ENCODE measurements at regions not wholly inside any gene's neighbourhood (a gene's known extent, or its start where the extent isn't known, plus 50 kb on each side); places are given as distances from the start of the nearest gene placed in this dataset.

DNA sequence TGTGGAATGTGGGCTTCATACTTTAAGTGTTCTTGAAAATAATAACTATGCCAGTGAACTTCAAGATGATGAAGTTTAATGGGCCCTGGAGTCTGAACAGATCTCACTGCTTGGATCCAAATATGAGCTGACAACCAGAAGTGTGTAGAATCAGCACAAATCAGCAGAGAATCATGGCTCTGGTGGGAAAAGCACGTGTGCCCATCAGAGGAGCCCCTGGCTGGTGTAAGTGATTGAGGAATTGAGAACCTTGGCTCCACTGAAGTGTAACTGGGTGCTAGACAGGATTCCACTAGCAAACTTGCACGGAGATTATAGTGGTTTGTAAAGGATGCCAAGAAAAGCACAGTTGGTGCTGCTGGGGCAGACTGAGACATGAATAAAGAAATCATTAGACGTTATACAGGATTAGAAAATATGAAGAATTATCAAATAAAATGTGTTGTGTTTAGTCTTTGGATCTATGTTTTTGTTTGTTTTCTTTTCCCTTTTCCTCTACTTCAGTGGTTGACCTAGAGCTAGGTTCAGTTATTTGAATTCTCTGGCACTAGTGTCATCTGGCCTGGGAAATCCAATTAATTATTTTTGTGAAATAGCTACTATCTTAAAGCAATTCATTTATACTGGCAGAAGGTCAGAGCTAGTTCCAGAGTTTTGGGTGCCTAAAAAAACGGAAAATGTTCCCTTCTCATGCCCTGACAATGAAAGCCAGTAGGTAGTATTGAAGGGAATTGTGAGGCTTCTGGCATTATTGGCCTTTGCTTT, 175.7 kb upstream of the MEOX2 start:
- Mint-ChIP-seq H3K4me1 (ENCODE audit: low read depth) (no peaks in the 10 kb centered on the region), H3K36me3 (ENCODE audit: low read depth) (no peaks in the 10 kb centered on the region), H3K4me3 (no peak overlapping the region), H3K27me3 (ENCODE audit: insufficient read depth) (no peaks in the 10 kb centered on the region), H3K9me3 (peaks cover 6% of the 10 kb centered on the region), H3K27ac (no peak overlapping the region)
- no peak for DNase-seq (ENCODE audit: low spot score)
- intact Hi-C loops (cut with micrococcal nuclease) = no loop called here

DNA sequence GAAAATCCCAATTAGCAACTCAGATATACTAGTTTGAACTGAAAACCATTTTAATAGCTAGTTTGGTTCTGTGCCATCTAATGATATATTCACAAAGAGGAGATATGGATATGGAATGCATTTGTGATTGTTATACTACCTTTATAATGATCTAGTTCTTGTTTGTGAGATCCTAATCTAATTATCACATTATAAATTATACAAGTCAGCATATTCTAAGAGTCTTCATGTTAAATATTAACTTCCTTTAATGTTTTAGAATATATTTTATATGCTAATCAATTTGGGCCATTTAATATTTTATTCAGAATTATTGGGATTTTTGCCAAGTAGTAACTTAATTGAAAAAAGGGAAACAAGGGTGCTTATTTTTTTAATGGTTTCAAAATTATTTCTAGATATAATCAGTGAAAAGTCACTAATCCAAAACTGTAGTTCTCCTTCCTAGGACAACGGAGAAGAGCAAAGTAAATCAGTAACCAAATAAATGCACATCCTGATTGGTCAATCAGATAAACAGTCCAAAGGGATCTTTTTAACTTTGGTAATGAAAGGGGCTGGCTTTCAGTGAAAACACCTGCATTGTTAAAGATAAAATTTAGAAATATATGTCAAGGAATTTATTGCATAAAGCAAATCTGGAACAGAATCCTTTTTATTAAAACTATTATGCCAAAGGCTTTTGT, 173.9 kb upstream of the MEOX2 start:
- intact Hi-C loops (cut with micrococcal nuclease) = no loop called here
- no peak for DNase-seq (ENCODE audit: low spot score)
- Mint-ChIP-seq H3K27ac (no peak overlapping the region), H3K4me3 (no peak overlapping the region), H3K4me1 (ENCODE audit: low read depth) (no peaks in the 10 kb centered on the region), H3K27me3 (ENCODE audit: insufficient read depth) (no peaks in the 10 kb centered on the region), H3K36me3 (ENCODE audit: low read depth) (no peaks in the 10 kb centered on the region), H3K9me3 (peaks cover 6% of the 10 kb centered on the region)

DNA sequence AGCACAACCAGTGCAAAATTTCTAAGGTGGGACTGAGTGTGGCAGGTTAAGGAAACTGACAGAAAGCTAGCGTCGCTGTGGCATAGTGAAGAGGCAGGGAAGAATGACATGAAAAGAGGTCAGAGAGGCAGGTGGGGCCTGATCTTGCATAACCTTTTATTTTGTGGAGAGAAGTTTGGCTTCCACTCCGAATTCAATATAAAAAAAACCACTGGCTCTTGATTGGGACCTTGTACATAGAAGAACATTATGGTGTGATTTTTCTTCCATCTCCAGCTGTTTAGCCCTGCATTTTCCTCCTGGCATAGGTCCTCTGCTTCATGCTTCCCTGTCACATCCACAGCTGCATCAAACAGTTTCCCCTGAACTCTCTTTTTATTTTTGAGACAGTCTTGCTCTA, 170.5 kb upstream of the MEOX2 start:
- Mint-ChIP-seq H3K9me3 (no peaks in the 10 kb centered on the region), H3K4me3 (no peak overlapping the region), H3K36me3 (ENCODE audit: low read depth) (no peaks in the 10 kb centered on the region), H3K27ac (no peak overlapping the region), H3K4me1 (ENCODE audit: low read depth) (no peaks in the 10 kb centered on the region), H3K27me3 (ENCODE audit: insufficient read depth) (no peaks in the 10 kb centered on the region)
- DNase-seq (ENCODE audit: low spot score) = no peak
- intact Hi-C loops (cut with micrococcal nuclease) = no loop called here

DNA sequence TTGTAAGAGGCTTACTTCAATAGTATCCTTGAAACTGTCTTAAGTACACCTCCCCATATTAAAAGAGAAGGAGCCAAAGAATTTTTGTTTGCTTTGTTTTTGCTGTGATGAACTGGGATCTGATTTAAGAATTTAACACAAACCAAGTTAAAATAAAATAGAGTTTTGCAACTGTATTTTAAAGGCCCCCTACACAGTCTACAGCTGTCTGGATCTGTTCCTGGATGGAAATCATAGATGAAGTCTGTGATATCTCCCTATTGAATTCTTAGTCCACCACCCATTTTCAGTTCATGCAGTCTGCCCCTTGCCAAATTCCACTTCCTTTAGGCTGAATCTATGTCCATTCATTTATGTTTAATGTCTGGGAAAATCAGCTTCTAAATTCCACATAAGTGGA, 169.8 kb upstream of the MEOX2 start:
- Mint-ChIP-seq H3K27me3 (ENCODE audit: insufficient read depth) (no peaks in the 10 kb centered on the region), H3K4me3 (no peak overlapping the region), H3K9me3 (no peaks in the 10 kb centered on the region), H3K27ac (no peak overlapping the region), H3K36me3 (ENCODE audit: low read depth) (no peaks in the 10 kb centered on the region), H3K4me1 (ENCODE audit: low read depth) (no peaks in the 10 kb centered on the region)
- no peak for DNase-seq (ENCODE audit: low spot score)
- intact Hi-C loops (cut with micrococcal nuclease) = no loop called here

DNA sequence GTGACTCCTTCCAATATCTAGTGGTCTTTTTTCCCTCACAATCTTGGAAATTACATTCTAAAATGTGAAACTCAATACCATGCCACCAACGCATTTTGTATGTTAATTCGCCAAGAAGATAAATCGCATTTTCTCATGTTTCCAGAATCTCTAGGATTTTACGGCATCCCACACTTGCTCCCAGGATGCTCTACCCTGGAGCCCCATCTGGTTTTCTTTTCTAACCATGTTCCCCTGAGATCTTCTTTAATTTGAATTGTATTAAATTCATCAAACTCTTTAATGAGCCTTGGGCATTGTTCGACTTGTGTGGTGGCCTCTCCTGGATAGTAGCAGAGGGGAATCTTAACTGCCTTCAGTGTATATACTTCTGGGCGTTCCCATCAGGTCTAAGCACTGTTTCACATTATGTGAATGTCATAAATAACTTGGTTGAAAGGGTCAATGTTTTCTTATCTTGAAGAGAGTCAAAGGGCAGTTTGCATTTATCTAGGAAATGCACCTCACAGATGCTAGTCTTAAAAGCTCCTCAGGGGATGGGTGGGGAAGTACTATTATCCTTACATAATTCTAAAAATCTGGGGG, 169.1 kb upstream of the MEOX2 start:
- Mint-ChIP-seq H3K27me3 (ENCODE audit: insufficient read depth) (no peaks in the 10 kb centered on the region), H3K27ac (no peak overlapping the region), H3K36me3 (ENCODE audit: low read depth) (no peaks in the 10 kb centered on the region), H3K4me3 (no peak overlapping the region), H3K4me1 (ENCODE audit: low read depth) (no peaks in the 10 kb centered on the region), H3K9me3 (no peaks in the 10 kb centered on the region)
- intact Hi-C loops (cut with micrococcal nuclease) = no loop called here
- DNase-seq (ENCODE audit: low spot score) = no peak

DNA sequence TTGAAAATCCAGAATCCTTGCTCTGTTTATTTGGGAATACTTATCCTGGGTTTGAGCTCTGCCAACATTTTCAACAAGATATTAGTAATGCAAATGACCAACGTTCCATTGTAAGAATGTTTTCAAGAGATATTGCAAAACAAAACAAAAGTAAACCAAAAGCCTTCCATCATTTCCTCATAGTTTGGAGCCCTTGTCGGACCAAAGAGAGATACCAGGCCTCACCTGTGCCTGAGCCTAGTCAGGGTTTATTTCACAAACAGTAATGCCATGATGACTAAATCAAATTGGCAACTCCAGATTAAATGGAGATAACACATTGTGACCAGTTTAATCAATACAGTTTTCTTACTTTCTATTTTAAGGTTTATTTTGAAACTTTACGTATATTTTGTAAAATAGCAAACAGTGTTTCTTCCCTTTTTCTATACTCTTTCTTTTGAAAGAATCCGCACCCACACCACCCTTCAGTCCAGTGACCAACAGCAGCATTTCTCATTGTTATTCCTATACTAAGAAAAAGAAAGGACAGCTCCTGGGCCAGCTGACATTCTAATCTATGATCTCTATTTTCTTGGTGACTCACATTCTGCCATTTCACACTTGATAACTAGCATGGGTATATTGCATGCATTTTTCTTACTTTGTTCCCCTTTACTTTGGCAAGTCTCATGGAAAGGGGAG, 168.5 kb upstream of the MEOX2 start:
- no peak for DNase-seq (ENCODE audit: low spot score)
- intact Hi-C loops (cut with micrococcal nuclease) = no loop called here
- H3K4me3 Mint-ChIP-seq = no peak overlapping the region
- H3K36me3 Mint-ChIP-seq (ENCODE audit: low read depth) = no peaks in the 10 kb centered on the region
- no peaks in the 10 kb centered on the region for H3K9me3 Mint-ChIP-seq
- H3K27ac Mint-ChIP-seq = no peak overlapping the region
- H3K4me1 Mint-ChIP-seq (ENCODE audit: low read depth) = no peaks in the 10 kb centered on the region
- no peaks in the 10 kb centered on the region for H3K27me3 Mint-ChIP-seq (ENCODE audit: insufficient read depth)

DNA sequence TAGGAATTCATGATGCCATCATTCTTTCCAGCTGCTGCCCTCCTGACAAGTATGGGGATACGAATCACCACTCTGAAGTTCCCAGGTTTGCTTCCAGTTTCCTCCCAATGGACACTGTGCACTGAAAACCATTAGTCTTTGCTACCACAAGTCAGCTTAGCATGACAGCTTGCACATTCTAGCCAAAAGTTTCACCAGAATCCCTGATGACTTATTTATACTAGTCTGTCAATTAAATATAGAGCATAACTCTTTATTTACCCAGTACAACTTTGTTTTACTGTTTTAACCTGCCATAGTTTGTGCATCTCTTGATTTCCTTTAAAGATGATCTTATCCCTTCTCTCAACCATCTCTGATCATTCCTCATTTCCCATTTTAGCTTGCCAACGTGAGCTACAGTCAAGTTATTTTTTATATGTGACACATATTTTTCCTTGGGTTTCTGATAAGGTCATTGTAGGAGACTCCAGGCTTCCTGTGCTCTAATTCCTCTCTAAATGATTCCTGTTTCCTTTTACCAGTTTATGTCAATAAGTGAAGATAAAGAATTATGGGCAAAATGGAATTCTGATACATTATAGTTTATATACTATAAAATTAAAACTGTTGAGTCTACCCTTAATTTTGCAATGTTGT, 167.5 kb upstream of the MEOX2 start:
- intact Hi-C loops (cut with micrococcal nuclease) = no loop called here
- H3K36me3 Mint-ChIP-seq (ENCODE audit: low read depth) = no peaks in the 10 kb centered on the region
- H3K9me3 Mint-ChIP-seq = no peaks in the 10 kb centered on the region
- no peaks in the 10 kb centered on the region for H3K27me3 Mint-ChIP-seq (ENCODE audit: insufficient read depth)
- no peak for DNase-seq (ENCODE audit: low spot score)
- no peak overlapping the region for H3K4me3 Mint-ChIP-seq
- no peaks in the 10 kb centered on the region for H3K4me1 Mint-ChIP-seq (ENCODE audit: low read depth)
- no peak overlapping the region for H3K27ac Mint-ChIP-seq

DNA sequence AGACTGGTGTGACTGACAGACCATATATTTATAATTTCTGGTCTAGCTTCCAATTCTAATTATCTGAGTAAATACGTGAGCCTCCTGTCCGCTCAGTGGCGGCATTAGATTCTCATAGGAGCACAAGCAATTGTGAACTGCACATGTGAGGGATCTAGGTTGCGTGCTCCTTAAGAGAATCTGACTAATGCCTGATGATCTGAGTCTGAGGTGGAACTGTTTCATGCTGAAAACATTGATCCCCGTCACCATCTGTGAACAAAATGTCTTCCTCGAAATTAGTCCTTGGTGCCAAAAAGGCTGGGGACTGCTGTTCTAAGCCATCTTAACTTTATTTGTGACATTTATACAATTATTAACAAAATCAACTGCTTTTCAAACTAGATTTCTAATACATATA, 164.7 kb upstream of the MEOX2 start:
- H3K27me3 Mint-ChIP-seq (ENCODE audit: insufficient read depth) = no peaks in the 10 kb centered on the region
- H3K9me3 Mint-ChIP-seq = no peaks in the 10 kb centered on the region
- no peaks in the 10 kb centered on the region for H3K4me1 Mint-ChIP-seq (ENCODE audit: low read depth)
- intact Hi-C loops (cut with micrococcal nuclease) = no loop called here
- no peak for DNase-seq (ENCODE audit: low spot score)
- no peaks in the 10 kb centered on the region for H3K36me3 Mint-ChIP-seq (ENCODE audit: low read depth)
- H3K27ac Mint-ChIP-seq = no peak overlapping the region
- H3K4me3 Mint-ChIP-seq = no peak overlapping the region

DNA sequence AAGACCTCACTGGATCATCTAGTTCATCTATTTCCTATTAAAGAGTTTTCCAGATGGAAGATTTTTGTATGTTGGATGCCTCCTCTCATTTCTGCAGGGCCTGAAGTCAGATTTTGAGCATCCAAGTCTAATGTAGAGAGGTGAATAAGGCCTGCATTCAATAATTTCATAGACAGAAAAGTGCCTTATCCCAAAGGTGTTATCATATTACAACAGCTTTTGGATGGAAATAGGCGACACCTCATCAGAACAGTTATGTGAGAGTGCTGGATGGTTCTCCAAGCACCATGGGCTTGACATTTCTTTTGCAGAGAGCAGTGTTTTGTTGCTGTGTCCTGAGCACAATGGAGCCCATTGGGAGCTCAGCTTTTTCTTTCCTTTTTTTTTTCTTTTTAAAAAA, 162.4 kb upstream of the MEOX2 start:
- Mint-ChIP-seq H3K4me1 (ENCODE audit: low read depth) (no peaks in the 10 kb centered on the region), H3K4me3 (no peak overlapping the region), H3K27me3 (ENCODE audit: insufficient read depth) (no peaks in the 10 kb centered on the region), H3K9me3 (no peaks in the 10 kb centered on the region), H3K36me3 (ENCODE audit: low read depth) (no peaks in the 10 kb centered on the region), H3K27ac (no peak overlapping the region)
- no peak for DNase-seq (ENCODE audit: low spot score)
- intact Hi-C loops (cut with micrococcal nuclease) = no loop called here

DNA sequence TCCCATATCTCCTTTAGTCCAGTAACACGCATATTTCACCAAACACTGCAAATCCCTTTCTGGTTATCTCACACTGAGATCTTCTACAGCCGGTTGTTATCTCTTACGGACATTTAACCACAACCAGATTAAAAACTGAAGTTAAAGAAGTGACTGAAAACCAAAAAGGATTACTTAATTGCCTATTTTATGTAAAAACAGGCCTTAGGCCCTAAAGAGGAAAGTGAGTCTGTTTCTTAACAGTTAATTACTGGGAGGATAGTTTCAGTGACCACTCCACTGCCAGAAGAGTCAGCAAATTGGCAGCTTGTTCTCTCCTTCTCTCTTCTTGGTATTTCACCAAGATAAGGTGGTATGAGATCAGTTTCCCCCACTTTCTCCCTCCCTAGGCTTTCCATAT, 161.9 kb upstream of the MEOX2 start:
- intact Hi-C loops (cut with micrococcal nuclease) = no loop called here
- no peak for DNase-seq (ENCODE audit: low spot score)
- Mint-ChIP-seq H3K27ac (no peak overlapping the region), H3K4me3 (no peak overlapping the region), H3K9me3 (no peaks in the 10 kb centered on the region), H3K4me1 (ENCODE audit: low read depth) (no peaks in the 10 kb centered on the region), H3K36me3 (ENCODE audit: low read depth) (no peaks in the 10 kb centered on the region), H3K27me3 (ENCODE audit: insufficient read depth) (no peaks in the 10 kb centered on the region)

DNA sequence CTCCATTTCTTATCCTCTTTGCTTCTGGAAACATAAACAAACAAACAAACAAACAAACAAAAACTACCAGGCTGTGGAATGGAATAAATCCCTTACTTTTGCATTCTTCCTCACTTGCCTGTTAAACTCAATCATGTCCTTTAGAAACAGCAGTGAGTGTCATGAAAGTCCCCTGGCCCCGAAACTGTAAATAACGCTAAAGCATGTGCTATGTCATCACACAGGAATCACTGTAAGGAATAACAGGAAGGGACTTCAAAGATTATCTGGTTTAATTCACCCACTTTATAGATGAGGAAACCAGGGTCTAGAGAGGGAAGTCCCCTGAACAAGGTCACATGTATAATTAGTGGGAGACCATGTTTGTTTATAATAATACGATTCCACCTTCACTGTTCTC, 159.4 kb upstream of the MEOX2 start:
- DNase-seq (ENCODE audit: low spot score) = no peak
- Mint-ChIP-seq H3K4me1 (ENCODE audit: low read depth) (no peaks in the 10 kb centered on the region), H3K27ac (no peak overlapping the region), H3K27me3 (ENCODE audit: insufficient read depth) (no peaks in the 10 kb centered on the region), H3K4me3 (no peak overlapping the region), H3K36me3 (ENCODE audit: low read depth) (no peaks in the 10 kb centered on the region), H3K9me3 (no peaks in the 10 kb centered on the region)
- intact Hi-C loops (cut with micrococcal nuclease) = no loop called here

DNA sequence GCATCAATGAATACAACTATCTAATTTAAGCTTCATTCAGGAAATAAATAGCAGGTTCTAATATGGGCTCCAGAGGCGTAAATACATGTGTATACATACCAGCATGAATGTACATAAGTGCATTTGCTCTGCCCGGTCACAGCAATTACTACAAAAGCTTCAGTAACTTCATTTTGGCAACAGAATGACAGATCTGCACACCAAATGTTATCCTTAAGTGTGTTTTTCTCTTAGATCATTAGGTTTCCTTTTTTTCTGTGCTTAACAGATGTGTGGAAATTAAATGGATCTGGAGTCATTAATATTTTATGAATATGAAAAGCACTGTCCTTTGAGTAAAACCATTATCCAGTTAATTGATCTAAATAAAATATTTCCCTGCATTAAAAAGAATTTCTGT, 159.0 kb upstream of the MEOX2 start:
- Mint-ChIP-seq H3K9me3 (no peaks in the 10 kb centered on the region), H3K27ac (no peak overlapping the region), H3K4me1 (ENCODE audit: low read depth) (no peaks in the 10 kb centered on the region), H3K4me3 (no peak overlapping the region), H3K27me3 (ENCODE audit: insufficient read depth) (no peaks in the 10 kb centered on the region), H3K36me3 (ENCODE audit: low read depth) (no peaks in the 10 kb centered on the region)
- DNase-seq (ENCODE audit: low spot score) = no peak
- intact Hi-C loops (cut with micrococcal nuclease) = no loop called here
